ENCODE measurements at regions not wholly inside any gene's neighbourhood (a gene's known extent, or its start where the extent isn't known, plus 50 kb on each side); places are given as distances from the start of the nearest gene placed in this dataset.

- DNase-seq: no peak
These were observed 145.0 kb upstream of the GAP43 start for GRCh38 chr3:115478359-115478758.

- DNase-seq: no peak
These were observed 136.4 kb upstream of the GAP43 start for GRCh38 chr3:115486880-115487279.

- DNase-seq: no peak
These were observed 135.3 kb upstream of the GAP43 start for GRCh38 chr3:115487968-115488367.

GRCh38 chr3:115488409-115488808, 134.9 kb upstream of the GAP43 start:
- DNase-seq: no peak

GRCh38 chr3:115494826-115495225, 128.5 kb upstream of the GAP43 start:
- peak in 1 of 2 experiments; percentile 10 for DNase-seq

- DNase-seq: no peak
These were observed 124.9 kb upstream of the GAP43 start for GRCh38 chr3:115498421-115498820.

GRCh38 chr3:115498898-115499297, 124.4 kb upstream of the GAP43 start:
- DNase-seq: no peak

GRCh38 chr3:115499666-115500065, 123.6 kb upstream of the GAP43 start:
- DNase-seq: no peak

GRCh38 chr3:115500795-115501194, 122.5 kb upstream of the GAP43 start:
- DNase-seq: no peak

- DNase-seq: no peak
These were observed 121.2 kb upstream of the GAP43 start for GRCh38 chr3:115502128-115502527.

- DNase-seq: no peak
These were observed 119.9 kb upstream of the GAP43 start for GRCh38 chr3:115503394-115503793.

GRCh38 chr3:115508562-115508961, 114.7 kb upstream of the GAP43 start:
- no peak for DNase-seq

GRCh38 chr3:115512565-115513415, 110.5 kb upstream of the GAP43 start:
- peak in 1 of 2 experiments; percentile 66 for DNase-seq

- DNase-seq: no peak
These were observed 109.9 kb upstream of the GAP43 start for GRCh38 chr3:115513416-115513800.

GRCh38 chr3:115517457-115518050, 105.8 kb upstream of the GAP43 start:
- DNase-seq: no peak

- no peak for DNase-seq
These were observed 105.0 kb upstream of the GAP43 start for GRCh38 chr3:115518100-115518852.

- no peak for DNase-seq
These were observed 103.1 kb upstream of the GAP43 start for GRCh38 chr3:115520241-115520640.

GRCh38 chr3:115520651-115521245, 102.6 kb upstream of the GAP43 start:
- DNase-seq: no peak

GRCh38 chr3:115523458-115523857, 99.9 kb upstream of the GAP43 start:
- DNase-seq: no peak

GRCh38 chr3:115524549-115524948, 98.8 kb upstream of the GAP43 start:
- no peak for DNase-seq

- no peak for DNase-seq
These were observed 97.6 kb upstream of the GAP43 start for GRCh38 chr3:115525731-115526130.

GRCh38 chr3:115533218-115533617, 90.1 kb upstream of the GAP43 start:
- no peak for DNase-seq

GRCh38 chr3:115536171-115536570, 87.1 kb upstream of the GAP43 start:
- no peak for DNase-seq
